GM18951 (cell line): ENCODE measurements at regions not wholly inside any gene's neighbourhood (a gene's known extent, or its start where the extent isn't known, plus 50 kb on each side); places are given as distances from the start of the nearest gene placed in this dataset.
"Not testable (repeated sequence)": the region's sequence is repeated elsewhere in the genome, so short reads cannot be mapped to it uniquely, and the experiment has no call there.

Experiments used
- POLR2A ChIP-seq: IDR thresholded peaks from 4 replicates; pipeline ENCODE4 v1.6.1; 2011; ENCODE audit warnings: mild to moderate bottlenecking; ENCODE audit not compliant: insufficient read length, insufficient read depth; ENCODE audit errors: extremely low read depth
- in situ Hi-C: fragments of 300-500 bp; cut with MboI; formaldehyde crosslinking; loops from one replicate; pipeline ENCODE4 v1.12.0; 2022; ENCODE audit warnings: low sequenced_read_pairs, mixed read lengths, inconsistent platforms; ENCODE audit not compliant: unreplicated experiment

GRCh38 chr4:63105839-63106238 lies 1303.4 kb downstream of the TECRL start:
- no peak for TF ChIP-seq POLR2A
- in situ Hi-C loops, result no loop called here

GRCh38 chr4:63090641-63091040 lies 1318.6 kb downstream of the TECRL start:
- in situ Hi-C loops, result no loop called here
- no peak for TF ChIP-seq POLR2A

- no peak for TF ChIP-seq POLR2A
- in situ Hi-C loops, result no loop called here
Measured at GRCh38 chr4:63085091-63085490, 1324.2 kb downstream of the TECRL start.

GRCh38 chr4:63080934-63081333 lies 1328.3 kb downstream of the TECRL start:
- no peak for TF ChIP-seq POLR2A
- in situ Hi-C loops, result no loop called here

GRCh38 chr4:63063760-63064159 lies 1345.5 kb downstream of the TECRL start:
- in situ Hi-C loops, result no loop called here
- no peak for TF ChIP-seq POLR2A

GRCh38 chr4:63062891-63063290 lies 1346.4 kb downstream of the TECRL start:
- in situ Hi-C loops, result not testable (repeated sequence)

- in situ Hi-C loops, result no loop called here
- TF ChIP-seq POLR2A, result no peak
Measured at GRCh38 chr4:63049726-63050125, 1359.5 kb downstream of the TECRL start.

- TF ChIP-seq POLR2A, result no peak
- in situ Hi-C loops, result no loop called here
Measured at GRCh38 chr4:63049278-63049677, 1360.0 kb downstream of the TECRL start.

GRCh38 chr4:63036159-63036866 lies 1372.9 kb downstream of the TECRL start:
- no peak for TF ChIP-seq POLR2A
- in situ Hi-C loops, result no loop called here

- TF ChIP-seq POLR2A, result no peak
- in situ Hi-C loops, result no loop called here
Measured at GRCh38 chr4:63029380-63029779, 1379.9 kb downstream of the TECRL start.

- in situ Hi-C loops, result no loop called here
- TF ChIP-seq POLR2A, result no peak
Measured at GRCh38 chr4:63020661-63021060, 1388.6 kb downstream of the TECRL start.

GRCh38 chr4:63017300-63017699 lies 1392.0 kb downstream of the TECRL start:
- TF ChIP-seq POLR2A, result no peak
- in situ Hi-C loops, result no loop called here

GRCh38 chr4:62970846-62971245 lies 1438.4 kb downstream of the TECRL start:
- in situ Hi-C loops, result no loop called here

GRCh38 chr4:62960415-62960814 lies 1448.8 kb downstream of the TECRL start:
- no peak for TF ChIP-seq POLR2A

More at GRCh38 chr4:62970846-62971245, 1438.4 kb downstream of the TECRL start:
- no peak for TF ChIP-seq POLR2A

GRCh38 chr4:62953752-62954151 lies 1455.5 kb downstream of the TECRL start:
- no peak for TF ChIP-seq POLR2A
- in situ Hi-C loops, result no loop called here

More at GRCh38 chr4:62960415-62960814, 1448.8 kb downstream of the TECRL start:
- in situ Hi-C loops, result no loop called here
